ENCODE measurements at regions not wholly inside any gene's neighbourhood (a gene's known extent, or its start where the extent isn't known, plus 50 kb on each side); places are given as distances from the start of the nearest gene placed in this dataset.

DNA sequence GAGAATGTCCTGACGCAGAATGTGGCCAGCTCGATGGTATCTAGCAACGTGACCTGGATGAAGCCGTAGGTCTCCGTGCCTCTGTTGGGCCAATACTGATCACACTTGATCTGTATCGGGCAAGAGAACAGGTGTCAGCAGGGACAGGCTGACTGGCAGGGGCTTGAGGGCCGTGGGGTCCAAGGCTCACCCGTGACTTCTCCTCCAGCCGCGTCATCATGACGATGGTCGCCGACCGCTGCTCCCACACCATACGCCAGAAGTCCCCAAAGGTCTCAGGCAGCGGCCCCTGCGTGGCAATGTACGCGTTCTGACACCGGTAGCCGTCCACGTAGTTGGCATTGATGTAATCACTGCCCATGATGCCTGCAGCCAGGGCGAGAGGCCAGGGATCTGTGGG is 126.2 kb downstream of the PTPRS start:
- TF ChIP-seq, protein P1, sequence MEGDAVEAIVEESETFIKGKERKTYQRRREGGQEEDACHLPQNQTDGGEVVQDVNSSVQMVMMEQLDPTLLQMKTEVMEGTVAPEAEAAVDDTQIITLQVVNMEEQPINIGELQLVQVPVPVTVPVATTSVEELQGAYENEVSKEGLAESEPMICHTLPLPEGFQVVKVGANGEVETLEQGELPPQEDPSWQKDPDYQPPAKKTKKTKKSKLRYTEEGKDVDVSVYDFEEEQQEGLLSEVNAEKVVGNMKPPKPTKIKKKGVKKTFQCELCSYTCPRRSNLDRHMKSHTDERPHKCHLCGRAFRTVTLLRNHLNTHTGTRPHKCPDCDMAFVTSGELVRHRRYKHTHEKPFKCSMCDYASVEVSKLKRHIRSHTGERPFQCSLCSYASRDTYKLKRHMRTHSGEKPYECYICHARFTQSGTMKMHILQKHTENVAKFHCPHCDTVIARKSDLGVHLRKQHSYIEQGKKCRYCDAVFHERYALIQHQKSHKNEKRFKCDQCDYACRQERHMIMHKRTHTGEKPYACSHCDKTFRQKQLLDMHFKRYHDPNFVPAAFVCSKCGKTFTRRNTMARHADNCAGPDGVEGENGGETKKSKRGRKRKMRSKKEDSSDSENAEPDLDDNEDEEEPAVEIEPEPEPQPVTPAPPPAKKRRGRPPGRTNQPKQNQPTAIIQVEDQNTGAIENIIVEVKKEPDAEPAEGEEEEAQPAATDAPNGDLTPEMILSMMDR (CRISPR knock-in tag; IDR thresholded peaks at IDR 0.05): no peak
- TF ChIP-seq, protein P2, sequence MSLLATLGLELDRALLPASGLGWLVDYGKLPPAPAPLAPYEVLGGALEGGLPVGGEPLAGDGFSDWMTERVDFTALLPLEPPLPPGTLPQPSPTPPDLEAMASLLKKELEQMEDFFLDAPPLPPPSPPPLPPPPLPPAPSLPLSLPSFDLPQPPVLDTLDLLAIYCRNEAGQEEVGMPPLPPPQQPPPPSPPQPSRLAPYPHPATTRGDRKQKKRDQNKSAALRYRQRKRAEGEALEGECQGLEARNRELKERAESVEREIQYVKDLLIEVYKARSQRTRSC (CRISPR knock-in tag; IDR thresholded peaks at IDR 0.05; ENCODE audit: low read depth): no peak
- TF ChIP-seq ZNF121 (CRISPR knock-in tag; IDR thresholded peaks at IDR 0.05) (no peak), JUNB (CRISPR knock-in tag; IDR thresholded peaks at IDR 0.05; ENCODE audit: borderline replicate concordance) (no peak), EP300 (IDR thresholded peaks at IDR 0.05; ENCODE audit: low read depth in 2 of 2, low read length in 2 of 2) (no peak), EP300 (CRISPR knock-in tag; IDR thresholded peaks at IDR 0.05; ENCODE audit: borderline replicate concordance) (no peak), SIN3A (IDR thresholded peaks at IDR 0.05; ENCODE audit: borderline replicate concordance, low read depth, low read length) (no peak), HDAC2 (CRISPR knock-in tag; IDR thresholded peaks at IDR 0.05) (no peak)
- TF ChIP-seq, protein P3, sequence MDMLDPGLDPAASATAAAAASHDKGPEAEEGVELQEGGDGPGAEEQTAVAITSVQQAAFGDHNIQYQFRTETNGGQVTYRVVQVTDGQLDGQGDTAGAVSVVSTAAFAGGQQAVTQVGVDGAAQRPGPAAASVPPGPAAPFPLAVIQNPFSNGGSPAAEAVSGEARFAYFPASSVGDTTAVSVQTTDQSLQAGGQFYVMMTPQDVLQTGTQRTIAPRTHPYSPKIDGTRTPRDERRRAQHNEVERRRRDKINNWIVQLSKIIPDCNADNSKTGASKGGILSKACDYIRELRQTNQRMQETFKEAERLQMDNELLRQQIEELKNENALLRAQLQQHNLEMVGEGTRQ (IDR thresholded peaks at IDR 0.05; ENCODE audit: low read depth, low read length): no peak
- TF ChIP-seq, protein P3 (CRISPR knock-in tag; IDR thresholded peaks at IDR 0.05; ENCODE audit: borderline replicate concordance): no peak

All from HepG2 (cell line).